Endothelial cell of umbilical vein (primary cell): ENCODE measurements at regions not wholly inside any gene's neighbourhood (a gene's known extent, or its start where the extent isn't known, plus 50 kb on each side); places are given as distances from the start of the nearest gene placed in this dataset.

Experiments used
- BruUV-seq: library from RNA; stranded (reverse); fragments of 400-500 nt; replicated peaks from 2 replicates; lab custom pipeline; 2021; lab: Mats Ljungman, UMichigan
- CTCF ChIA-PET: fragments of 300-600, 350-600 bp; sonication (Branson Sonifier 250); formaldehyde crosslinking; loops from one replicate; lab custom pipeline; 2021; ENCODE audit warnings: antibody characterized with exemption, inconsistent platforms; lab: Charles Lee
- POLR2A ChIA-PET: fragments of 300-600, 350-600 bp; sonication (Branson Sonifier 250); formaldehyde crosslinking; loops from one replicate; lab custom pipeline; 2021; ENCODE audit warnings: antibody characterized with exemption, inconsistent platforms; lab: Charles Lee
- DNase-seq: peaks from one replicate; pipeline ENCODE4 v3.0.0-alpha.2; 2011; ENCODE audit warnings: low read depth, low spot score
- FAIRE-seq: peaks from 2 replicates; lab custom pipeline; 2011; peaks lifted over from hg19 to GRCh38; lab: Jason Lieb, UNC
- H2AFZ ChIP-seq: 2 replicates; pipeline ENCODE4 v1.6.0; 2012; ENCODE audit warnings: low read depth, low read length, control low read depth, inconsistent platforms
- H3K27ac ChIP-seq: 2 replicates; pipeline ENCODE4 v1.5.1; 2011; ENCODE audit warnings: low read depth, mild to moderate bottlenecking, control low read depth, low read length, moderate library complexity; ENCODE audit not compliant: insufficient read depth
- H3K27me3 ChIP-seq, 2 experiments: 2 replicates each; pipeline versions ENCODE4 v1.6.0 to v1.6.1; 2011; ENCODE audit warnings: low read length in 2 of 2, mixed read lengths in 1 of 2; ENCODE audit not compliant: control insufficient read depth in 2 of 2, insufficient read depth in 2 of 2
- H3K36me3 ChIP-seq, 2 experiments: 2 replicates in 1 of 2; 3 replicates in 1 of 2; pipeline ENCODE4 v1.5.1; 2011; ENCODE audit warnings: low read length in 2 of 2, mild to moderate bottlenecking in 1 of 2, moderate library complexity in 1 of 2; ENCODE audit not compliant: control insufficient read depth in 2 of 2, insufficient read depth in 2 of 2; ENCODE audit errors: extremely low read depth in 1 of 2
- H3K4me1 ChIP-seq: 3 replicates; pipeline ENCODE4 v1.5.1; 2011; ENCODE audit warnings: mild to moderate bottlenecking, low read length; ENCODE audit not compliant: control insufficient read depth, insufficient read depth; ENCODE audit errors: extremely low read depth
- H3K4me2 ChIP-seq: 2 replicates; pipeline ENCODE4 v1.6.1; 2011; ENCODE audit warnings: low read length, control low read depth, mixed read lengths; ENCODE audit not compliant: insufficient read depth
- H3K4me3 ChIP-seq, 3 experiments: fragments of 200-600 bp in 1 of 3; sonication (generic), shearing (Covaris generic) in 1 of 3; replicated peaks in 1 of 3; 2 replicates each; pipeline ENCODE4 v1.5.1; 2011 to 2016; ENCODE audit warnings: control low read depth in 3 of 3, low read length in 3 of 3, mild to moderate bottlenecking in 2 of 3, inconsistent platforms in 1 of 3, low read depth in 1 of 3, moderate library complexity in 1 of 3; ENCODE audit not compliant: insufficient read depth in 1 of 3
- H3K79me2 ChIP-seq: 2 replicates; pipeline ENCODE4 v1.6.0; 2012; ENCODE audit warnings: low read length, inconsistent platforms; ENCODE audit not compliant: control insufficient read depth, insufficient read depth
- H3K9ac ChIP-seq: replicated peaks from 2 replicates; pipeline ENCODE3; 2011; ENCODE audit warnings: low read length, control low read depth; ENCODE audit not compliant: insufficient read depth; ENCODE audit errors: extremely low read depth
- H3K9me1 ChIP-seq: replicated peaks from 3 replicates; pipeline ENCODE4 v1.6.0; 2011; ENCODE audit warnings: mild to moderate bottlenecking, low read length; ENCODE audit not compliant: control insufficient read depth, insufficient read depth; ENCODE audit errors: extremely low read depth
- H3K9me3 ChIP-seq: replicated peaks from 2 replicates; pipeline ENCODE4 v1.5.1; 2012; ENCODE audit warnings: low read length, inconsistent platforms; ENCODE audit not compliant: control insufficient read depth, insufficient read depth
- H4K20me1 ChIP-seq: replicated peaks from 2 replicates; pipeline ENCODE3; 2011; ENCODE audit warnings: mild to moderate bottlenecking, low read length; ENCODE audit not compliant: control insufficient read depth, insufficient read depth; ENCODE audit errors: extremely low read depth
- EZH2 ChIP-seq: IDR thresholded peaks from 2 replicates; pipeline ENCODE4 v1.6.1; 2012; ENCODE audit warnings: borderline replicate concordance, low read depth, mild to moderate bottlenecking, moderate library complexity, low read length, inconsistent platforms; ENCODE audit not compliant: severe bottlenecking
- FOS ChIP-seq: IDR thresholded peaks from 2 replicates; pipeline ENCODE4 v1.6.1; 2011; ENCODE audit warnings: mild to moderate bottlenecking, low read length, moderate library complexity, borderline replicate concordance; ENCODE audit not compliant: insufficient read depth
- GATA2 ChIP-seq: IDR thresholded peaks from 2 replicates; pipeline ENCODE4 v1.7.0; 2011; ENCODE audit warnings: low read depth, mild to moderate bottlenecking, moderate library complexity, mixed read lengths, low read length; ENCODE audit not compliant: insufficient read length, insufficient read depth
- JUN ChIP-seq: IDR thresholded peaks from 2 replicates; pipeline ENCODE4 v1.6.1; 2011; ENCODE audit warnings: borderline replicate concordance, low read depth; ENCODE audit not compliant: insufficient read length, insufficient read depth
- MAX ChIP-seq: IDR thresholded peaks from 2 replicates; pipeline ENCODE4 v1.6.1; 2011; ENCODE audit not compliant: insufficient read depth, insufficient read length
- MYC ChIP-seq: IDR thresholded peaks from one replicate; pipeline ENCODE4 v1.6.1; 2011; ENCODE audit warnings: mild to moderate bottlenecking, low read depth, low read length
- POLR2A ChIP-seq: IDR thresholded peaks from 2 replicates; pipeline ENCODE4 v1.6.1; 2012; ENCODE audit warnings: low read depth, mild to moderate bottlenecking, control low read depth, low read length
- POLR2AphosphoS5 ChIP-seq: IDR thresholded peaks from 2 replicates; pipeline ENCODE4 v1.6.1; 2012; ENCODE audit warnings: low read depth, mild to moderate bottlenecking, control low read depth, low read length, moderate library complexity; ENCODE audit not compliant: insufficient read depth
- dilution Hi-C: fragments of 300-500 bp; cut with MboI; formaldehyde crosslinking; loops from one replicate; pipeline ENCODE4 v1.15.0; 2019; ENCODE audit warnings: low sequenced_read_pairs; ENCODE audit not compliant: extremely low pct_ligation_motif_present
- intact Hi-C: fragments of 100-400 bp; cut with micrococcal nuclease; formaldehyde crosslinking; loops from one replicate; pipeline ENCODE4 v1.10.0; 2022
- TF ChIP-seq, protein P1 (sequence below), 2 donors: IDR thresholded peaks; 1 replicate in 1 of 2; 2 replicates in 1 of 2; pipeline ENCODE4 v1.5.1; 2011; ENCODE audit warnings: low read length in 2 of 2, mild to moderate bottlenecking in 2 of 2, moderate library complexity in 2 of 2, control low read depth in 1 of 2, inconsistent platforms in 1 of 2, low read depth in 1 of 2; ENCODE audit not compliant: insufficient read depth in 1 of 2; ENCODE audit errors: extremely low read depth in 1 of 2

GRCh38 chr4:128450326-128451120 lies 162.9 kb upstream of the PGRMC2 start:
- intact Hi-C loops = loop anchor here (5.0 kb wide), 1 partner anchor 642 kb away; the partner anchor contains the start of gene SCLT1

GRCh38 chr4:128449251-128449650 lies 161.6 kb upstream of the PGRMC2 start:
- no TSS peak for BruUV-seq
- H3K9me3 ChIP-seq = no peaks in the 10 kb centered on the region
- no peak for FAIRE-seq
- ChIA-PET POLR2A (no interaction called here), CTCF (interaction anchor here (1.2 kb wide), 1 partner anchor 360 kb away, joined by 3 read pairs; the partner anchor contains the start of gene JADE1)
- intact Hi-C loops (no loop called here), dilution Hi-C loops (no loop called here)
- DNase-seq = no peak
- TF ChIP-seq POLR2AphosphoS5 = no peak
- no peak for TF ChIP-seq JUN
- TF ChIP-seq EZH2 = no peak
- no peak for TF ChIP-seq POLR2A
- no peak for TF ChIP-seq MYC
- TF ChIP-seq MAX = no peak
- TF ChIP-seq FOS = no peak
- TF ChIP-seq, protein P1, sequence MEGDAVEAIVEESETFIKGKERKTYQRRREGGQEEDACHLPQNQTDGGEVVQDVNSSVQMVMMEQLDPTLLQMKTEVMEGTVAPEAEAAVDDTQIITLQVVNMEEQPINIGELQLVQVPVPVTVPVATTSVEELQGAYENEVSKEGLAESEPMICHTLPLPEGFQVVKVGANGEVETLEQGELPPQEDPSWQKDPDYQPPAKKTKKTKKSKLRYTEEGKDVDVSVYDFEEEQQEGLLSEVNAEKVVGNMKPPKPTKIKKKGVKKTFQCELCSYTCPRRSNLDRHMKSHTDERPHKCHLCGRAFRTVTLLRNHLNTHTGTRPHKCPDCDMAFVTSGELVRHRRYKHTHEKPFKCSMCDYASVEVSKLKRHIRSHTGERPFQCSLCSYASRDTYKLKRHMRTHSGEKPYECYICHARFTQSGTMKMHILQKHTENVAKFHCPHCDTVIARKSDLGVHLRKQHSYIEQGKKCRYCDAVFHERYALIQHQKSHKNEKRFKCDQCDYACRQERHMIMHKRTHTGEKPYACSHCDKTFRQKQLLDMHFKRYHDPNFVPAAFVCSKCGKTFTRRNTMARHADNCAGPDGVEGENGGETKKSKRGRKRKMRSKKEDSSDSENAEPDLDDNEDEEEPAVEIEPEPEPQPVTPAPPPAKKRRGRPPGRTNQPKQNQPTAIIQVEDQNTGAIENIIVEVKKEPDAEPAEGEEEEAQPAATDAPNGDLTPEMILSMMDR (IDR thresholded peaks at IDR 0.05; ENCODE audit: extremely low read depth in 1 of 2, insufficient read depth in 1 of 2, low read depth in 1 of 2, low read length in 2 of 2) = no peak
- TF ChIP-seq GATA2 = no peak
- H3K36me3 ChIP-seq = no peaks in the 10 kb centered on the region
- H2AFZ ChIP-seq = no peak overlapping the region
- H3K4me1 ChIP-seq = peaks cover 3% of the 10 kb centered on the region
- H3K27me3 ChIP-seq = no peaks in the 10 kb centered on the region
- no peak overlapping the region for H3K4me2 ChIP-seq
- H3K79me2 ChIP-seq = no peaks in the 10 kb centered on the region
- no peak overlapping the region for H3K9ac ChIP-seq
- no peak overlapping the region for H3K4me3 ChIP-seq
- no peaks in the 10 kb centered on the region for H4K20me1 ChIP-seq
- H3K9me1 ChIP-seq = no peaks in the 10 kb centered on the region
- H3K27ac ChIP-seq = no peak overlapping the region

More at GRCh38 chr4:128450326-128451120, 162.9 kb upstream of the PGRMC2 start:
- POLR2A ChIA-PET = no interaction called here
- Histone ChIP-seq H3K4me1 (peaks cover 15% of the 10 kb centered on the region), H3K4me2 (no peak overlapping the region), H3K79me2 (no peaks in the 10 kb centered on the region), H3K9me1 (no peaks in the 10 kb centered on the region), H3K27me3 (no peaks in the 10 kb centered on the region), H2AFZ (no peak overlapping the region), H4K20me1 (no peaks in the 10 kb centered on the region), H3K9ac (no peak overlapping the region), H3K27ac (no peak overlapping the region), H3K9me3 (no peaks in the 10 kb centered on the region), H3K4me3 (no peak overlapping the region), H3K36me3 (no peaks in the 10 kb centered on the region)
- CTCF ChIA-PET = interaction anchor here (1.2 to 1.4 kb wide), 2 partner anchors 23 to 359 kb away, joined by 3 to 5 read pairs; partner anchors contain the start of gene JADE1
- no peak for TF ChIP-seq GATA2
- dilution Hi-C loops = no loop called here
- BruUV-seq = no TSS peak
- DNase-seq (no peak), FAIRE-seq (no peak)
